SK-N-SH (cell line): ENCODE measurements at regions not wholly inside any gene's neighbourhood (a gene's known extent, or its start where the extent isn't known, plus 50 kb on each side); places are given as distances from the start of the nearest gene placed in this dataset.

Experiments used
- CTCF ChIA-PET: fragments of 300-600, 350-600 bp; formaldehyde crosslinking; extraction: SDS; loops from one replicate; lab custom pipeline; 2021; lab: Yijun Ruan, JAX
- POLR2A ChIA-PET: fragments of 350-600 bp; sonication (Branson Sonifier 250); formaldehyde crosslinking; extraction: SDS; loops from one replicate; lab custom pipeline; 2020; ENCODE audit warnings: antibody characterized with exemption, inconsistent platforms; lab: Yijun Ruan, JAX
- DNase-seq: peaks from one replicate; pipeline ENCODE4 v3.0.0; 2012
- H2AFZ ChIP-seq: fragments of 200-600 bp; sonication (generic); 2 replicates; pipeline ENCODE4 v1.8.1; 2016; ENCODE audit warnings: antibody characterized with exemption, mild to moderate bottlenecking, low read depth
- H3F3A ChIP-seq: fragments of 200-600 bp; sonication (generic); replicated peaks from 2 replicates; pipeline ENCODE3; 2016; ENCODE audit warnings: antibody characterized with exemption, mild to moderate bottlenecking; ENCODE audit not compliant: insufficient read depth
- H3K27ac ChIP-seq, 2 experiments: fragments of 200-500 bp in 1 of 2; fragments of 200-600 bp in 1 of 2; sonication (Bioruptor generic) in 1 of 2; sonication (generic), shearing (Covaris generic) in 1 of 2; 2 replicates each; pipeline versions ENCODE4 v1.5.1 to v1.6.1; 2014 to 2016; ENCODE audit warnings: low read depth in 2 of 2, inconsistent platforms in 1 of 2, low read length in 1 of 2, mild to moderate bottlenecking in 1 of 2, mixed read lengths in 1 of 2
- H3K27me3 ChIP-seq: fragments of 200-600 bp; sonication (generic), shearing (Covaris generic); 2 replicates; pipeline ENCODE4 v1.6.1; 2016; ENCODE audit warnings: mixed run types; ENCODE audit not compliant: insufficient read depth
- H3K36me3 ChIP-seq, 2 experiments: fragments of 200-500 bp in 1 of 2; fragments of 200-600 bp in 1 of 2; sonication (Bioruptor generic) in 1 of 2; sonication (generic) in 1 of 2; replicated peaks in 1 of 2; 2 replicates each; pipeline versions ENCODE3 to v1.5.1; 2014 to 2016; ENCODE audit warnings: low read length in 1 of 2, mild to moderate bottlenecking in 1 of 2; ENCODE audit not compliant: insufficient read depth in 2 of 2, control insufficient read depth in 1 of 2
- H3K4me1 ChIP-seq, 2 experiments: fragments of 200-500 bp in 1 of 2; fragments of 200-600 bp in 1 of 2; sonication (Bioruptor generic) in 1 of 2; sonication (generic), shearing (Covaris generic) in 1 of 2; 2 replicates each; pipeline versions ENCODE4 v1.5.1 to v1.6.1; 2014 to 2016; ENCODE audit warnings: low read depth in 1 of 2, low read length in 1 of 2, mixed run types in 1 of 2; ENCODE audit not compliant: insufficient read depth in 2 of 2, control insufficient read depth in 1 of 2
- H3K4me2 ChIP-seq: fragments of 200-600 bp; sonication (generic), shearing (Covaris generic); 2 replicates; pipeline ENCODE4 v1.6.1; 2017; ENCODE audit warnings: mixed run types
- H3K4me3 ChIP-seq, 2 experiments: fragments of 200-500 bp in 1 of 2; fragments of 200-600 bp in 1 of 2; sonication (Bioruptor generic) in 1 of 2; sonication (generic), shearing (Covaris generic) in 1 of 2; 2 replicates each; pipeline versions ENCODE4 v1.5.1 to v1.8.1; 2014 to 2016; ENCODE audit warnings: low read depth in 2 of 2, inconsistent platforms in 1 of 2, low read length in 1 of 2, mild to moderate bottlenecking in 1 of 2, mixed read lengths in 1 of 2, moderate library complexity in 1 of 2
- H3K79me2 ChIP-seq: fragments of 200-600 bp; sonication (generic); 2 replicates; pipeline ENCODE4 v1.8.1; 2017; ENCODE audit warnings: mild to moderate bottlenecking; ENCODE audit not compliant: insufficient read depth
- H3K9ac ChIP-seq: fragments of 200-600 bp; sonication (generic); 2 replicates; pipeline ENCODE4 v1.6.1; 2017; ENCODE audit warnings: mixed run types
- H3K9me2 ChIP-seq: fragments of 200-600 bp; sonication (generic); 2 replicates; pipeline ENCODE4 v1.6.1; 2017; ENCODE audit warnings: mixed run types
- H3K9me3 ChIP-seq: fragments of 200-600 bp; sonication (generic); 2 replicates; pipeline ENCODE4 v1.6.1; 2017; ENCODE audit warnings: mixed run types, mild to moderate bottlenecking, moderate library complexity
- H4K20me1 ChIP-seq: fragments of 200-600 bp; sonication (generic); 2 replicates; pipeline ENCODE4 v1.6.1; 2017; ENCODE audit warnings: mild to moderate bottlenecking, mixed run types; ENCODE audit not compliant: insufficient read depth
- EZH2phosphoT487 ChIP-seq: fragments of 200-600 bp; sonication (generic); IDR thresholded peaks from 2 replicates; pipeline ENCODE4 v1.6.1; 2017; ENCODE audit warnings: low read depth, mixed run types, mild to moderate bottlenecking, antibody characterized with exemption, moderate library complexity, borderline replicate concordance
- FOSL2 ChIP-seq: IDR thresholded peaks from 2 replicates; pipeline ENCODE4 v1.4.0; 2012; ENCODE audit warnings: low read depth, mild to moderate bottlenecking, moderate library complexity, borderline replicate concordance
- FOXJ3 ChIP-seq: sonication (generic); formaldehyde crosslinking; IDR thresholded peaks from 2 replicates; pipeline ENCODE4 v1.5.1; 2020; ENCODE audit warnings: mild to moderate bottlenecking, missing genetic modification reagents
- FOXM1 ChIP-seq: IDR thresholded peaks from 2 replicates; pipeline ENCODE4 v1.4.0; 2012; ENCODE audit warnings: low read depth, mild to moderate bottlenecking
- GATA2 ChIP-seq: sonication (generic); formaldehyde crosslinking; IDR thresholded peaks from 2 replicates; pipeline ENCODE4 v1.5.0; 2020; ENCODE audit warnings: mild to moderate bottlenecking, missing genetic modification reagents
- MAX ChIP-seq: IDR thresholded peaks from 2 replicates; pipeline ENCODE4 v1.4.0; 2012; ENCODE audit warnings: low read depth
- WGBS: methylation state at CpG from one replicate; pipeline ENCODE4 v1.1.6; 2017; ENCODE audit warnings: low lambda C conversion rate; 5-methylcytosine and 5-hydroxymethylcytosine counted together

- ChIA-PET CTCF (interaction anchor here (0.6 kb wide), 1 partner anchor 16 kb away, joined by 3 read pairs; no protein-coding TSS in a partner anchor), POLR2A (no interaction called here)
- Histone ChIP-seq H3K4me2 (no peak overlapping the region), H3K9me3 (no peaks in the 10 kb centered on the region), H3K9ac (no peak overlapping the region), H3K4me1 (no peaks in the 10 kb centered on the region; a peak in 1 of 4 replicates), H4K20me1 (no peaks in the 10 kb centered on the region), H3K79me2 (no peaks in the 10 kb centered on the region), H3K9me2 (no peaks in the 10 kb centered on the region), H3F3A (no peaks in the 10 kb centered on the region), H2AFZ (no peak overlapping the region), H3K36me3 (no peaks in the 10 kb centered on the region), H3K4me3 (no peak overlapping the region), H3K27ac (no peak overlapping the region), H3K27me3 (no peaks in the 10 kb centered on the region)
- no peak for TF ChIP-seq FOXJ3 (CRISPR knock-in tag)
- TF ChIP-seq GATA2 (CRISPR knock-in tag), result no peak
- DNase-seq, result no peak
- WGBS, result 42% methylated on average over 2 of the region's 2 CpGs
Observed at GRCh38 chr6:51099201-51099600, 280.5 kb downstream of the TFAP2B start.

GRCh38 chr6:51105357-51105756 is 286.7 kb downstream of the TFAP2B start:
- no peak for TF ChIP-seq MAX
- H3K4me2 ChIP-seq, result no peak overlapping the region
- no peaks in the 10 kb centered on the region for H4K20me1 ChIP-seq
- H3K79me2 ChIP-seq, result no peaks in the 10 kb centered on the region
- no peaks in the 10 kb centered on the region for H3K4me1 ChIP-seq
- no peak for DNase-seq
- no peaks in the 10 kb centered on the region for H3K9me2 ChIP-seq
- H3K9ac ChIP-seq, result no peak overlapping the region
- H3K27ac ChIP-seq, result no peak overlapping the region
- no peak overlapping the region for H2AFZ ChIP-seq
- H3K27me3 ChIP-seq, result no peaks in the 10 kb centered on the region
- no peaks in the 10 kb centered on the region for H3F3A ChIP-seq
- no peak overlapping the region for H3K4me3 ChIP-seq
- 21% methylated on average over 1 of the region's 1 CpG for WGBS
- H3K9me3 ChIP-seq, result no peaks in the 10 kb centered on the region
- ChIA-PET CTCF (no interaction called here), POLR2A (no interaction called here)
- no peaks in the 10 kb centered on the region for H3K36me3 ChIP-seq

GRCh38 chr6:51107769-51108203 is 289.1 kb downstream of the TFAP2B start:
- Histone ChIP-seq H3K27me3 (no peaks in the 10 kb centered on the region), H3K4me2 (no peak overlapping the region), H3K9me3 (no peaks in the 10 kb centered on the region), H3K79me2 (no peaks in the 10 kb centered on the region), H4K20me1 (no peaks in the 10 kb centered on the region), H2AFZ (no peak overlapping the region), H3K4me1 (no peaks in the 10 kb centered on the region), H3K36me3 (no peaks in the 10 kb centered on the region), H3K9me2 (no peaks in the 10 kb centered on the region), H3K27ac (no peak overlapping the region), H3F3A (no peaks in the 10 kb centered on the region), H3K4me3 (no peak overlapping the region), H3K9ac (no peak overlapping the region)
- no peak for DNase-seq
- ChIA-PET POLR2A (no interaction called here), CTCF (no interaction called here)
- no peak for TF ChIP-seq FOXM1
- no peak for TF ChIP-seq FOSL2
- no peak for TF ChIP-seq EZH2phosphoT487
- WGBS, result 9% methylated on average over 2 of the region's 2 CpGs
